Peyer's patch (tissue), 4 donors: ENCODE measurements at regions not wholly inside any gene's neighbourhood (a gene's known extent, or its start where the extent isn't known, plus 50 kb on each side); places are given as distances from the start of the nearest gene placed in this dataset.

Experiments
- DNase-seq, 3 donors: peaks; one replicate each; pipeline ENCODE4 v3.0.0-alpha.2; 2017 to 2019
- H3K27ac ChIP-seq, 4 donors: fragments of 200-600 bp; sonication (generic); one replicate each; pipeline ENCODE4 v1.5.1; 2016 to 2019
- H3K27me3 ChIP-seq, 2 donors: fragments of 200-600 bp; sonication (generic); one replicate each; pipeline ENCODE4 v1.5.1; 2019
- H3K36me3 ChIP-seq, 3 donors: fragments of 200-600 bp; sonication (generic); one replicate each; pipeline ENCODE4 v1.5.1; 2016 to 2019
- H3K4me1 ChIP-seq, 4 donors: fragments of 200-600 bp; sonication (generic); one replicate each; pipeline ENCODE4 v1.5.1; 2016 to 2019
- H3K4me3 ChIP-seq, 4 donors: fragments of 200-600 bp; sonication (generic); 1 replicate in 3 of 4; 2 replicates in 1 of 4; pipeline ENCODE4 v1.5.1; 2016 to 2019; ENCODE audit warnings: mild to moderate bottlenecking in 1 of 4
- H3K9me3 ChIP-seq, 4 donors: fragments of 200-600 bp; sonication (generic); one replicate each; pipeline ENCODE4 v1.5.1; 2016 to 2019; ENCODE audit warnings: mild to moderate bottlenecking in 1 of 4
- POLR2A ChIP-seq, 2 donors: fragments of 450-650 bp; IDR thresholded peaks; one replicate each; pipeline ENCODE4 v1.5.1; 2017; ENCODE audit warnings: antibody characterized with exemption in 2 of 2, mild to moderate bottlenecking in 2 of 2, moderate library complexity in 2 of 2
- TF ChIP-seq, protein P1 (sequence below), 6 experiments: fragments of 450-650 bp in 4 of 6; fragments of 200-600 bp in 2 of 6; sonication (generic) in 1 of 6; IDR thresholded peaks; one replicate each; pipeline ENCODE4 v1.5.1; 2017 to 2019; ENCODE audit warnings: antibody characterized with exemption in 6 of 6, mild to moderate bottlenecking in 3 of 6, moderate library complexity in 1 of 6

DNA sequence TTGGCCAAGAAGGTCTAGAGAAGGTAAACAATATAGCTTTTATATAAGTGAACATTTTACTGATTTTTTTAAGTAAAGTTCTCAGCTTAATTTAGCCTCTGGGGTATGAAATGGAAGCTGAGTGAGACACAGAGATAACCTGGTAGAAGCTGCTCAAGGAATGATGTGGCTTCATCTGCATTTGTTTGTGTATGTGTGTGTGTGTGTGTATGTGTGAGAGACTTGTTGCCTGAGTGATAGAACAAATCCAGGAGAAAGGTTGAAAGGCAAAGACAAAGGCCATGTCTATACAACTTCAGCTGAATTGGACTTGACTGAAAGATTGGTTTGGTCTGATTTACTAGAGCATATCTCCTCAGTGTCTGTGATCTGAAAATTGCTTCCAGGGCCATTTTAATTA lies 63.6 kb downstream of the PCDH7 start:
- TF ChIP-seq, protein P1, sequence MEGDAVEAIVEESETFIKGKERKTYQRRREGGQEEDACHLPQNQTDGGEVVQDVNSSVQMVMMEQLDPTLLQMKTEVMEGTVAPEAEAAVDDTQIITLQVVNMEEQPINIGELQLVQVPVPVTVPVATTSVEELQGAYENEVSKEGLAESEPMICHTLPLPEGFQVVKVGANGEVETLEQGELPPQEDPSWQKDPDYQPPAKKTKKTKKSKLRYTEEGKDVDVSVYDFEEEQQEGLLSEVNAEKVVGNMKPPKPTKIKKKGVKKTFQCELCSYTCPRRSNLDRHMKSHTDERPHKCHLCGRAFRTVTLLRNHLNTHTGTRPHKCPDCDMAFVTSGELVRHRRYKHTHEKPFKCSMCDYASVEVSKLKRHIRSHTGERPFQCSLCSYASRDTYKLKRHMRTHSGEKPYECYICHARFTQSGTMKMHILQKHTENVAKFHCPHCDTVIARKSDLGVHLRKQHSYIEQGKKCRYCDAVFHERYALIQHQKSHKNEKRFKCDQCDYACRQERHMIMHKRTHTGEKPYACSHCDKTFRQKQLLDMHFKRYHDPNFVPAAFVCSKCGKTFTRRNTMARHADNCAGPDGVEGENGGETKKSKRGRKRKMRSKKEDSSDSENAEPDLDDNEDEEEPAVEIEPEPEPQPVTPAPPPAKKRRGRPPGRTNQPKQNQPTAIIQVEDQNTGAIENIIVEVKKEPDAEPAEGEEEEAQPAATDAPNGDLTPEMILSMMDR (IDR thresholded peaks at IDR 0.05): no peak

DNA sequence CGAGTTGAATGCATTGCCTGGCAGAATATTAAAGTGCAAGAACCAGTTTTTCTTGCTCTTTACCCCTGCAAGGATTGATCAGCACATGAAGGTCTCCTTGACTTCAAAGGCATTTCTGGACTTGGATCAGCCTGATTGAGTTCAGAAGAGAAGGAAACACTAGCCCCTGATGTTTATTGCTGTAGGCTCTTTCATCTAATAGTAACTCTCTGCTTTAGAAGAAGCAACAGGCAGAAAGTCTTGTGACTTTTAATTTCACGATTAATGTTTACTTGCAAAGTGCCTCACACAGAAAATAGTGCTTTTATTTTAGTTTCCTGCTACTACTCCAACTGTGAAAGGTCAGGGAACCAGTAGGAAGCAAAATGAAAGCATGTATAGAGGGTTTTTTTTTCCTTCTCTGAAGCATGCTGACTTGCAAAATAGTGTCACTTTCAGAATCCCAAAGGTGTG lies 69.1 kb downstream of the PCDH7 start:
- TF ChIP-seq, protein P1 (IDR thresholded peaks at IDR 0.05): no peak
- TF ChIP-seq POLR2A (IDR thresholded peaks at IDR 0.05): no peak
- Histone ChIP-seq H3K36me3 (no peaks in the 10 kb centered on the region), H3K4me1 (no peaks in the 10 kb centered on the region), H3K27ac (no peak overlapping the region), H3K4me3 (no peak overlapping the region), H3K9me3 (no peaks in the 10 kb centered on the region), H3K27me3 (no peaks in the 10 kb centered on the region)
- DNase-seq: no peak

More for the DNA sequence above, 63.6 kb downstream of the PCDH7 start:
- no peaks in the 10 kb centered on the region for H3K9me3 ChIP-seq
- H3K36me3 ChIP-seq: no peaks in the 10 kb centered on the region
- no peaks in the 10 kb centered on the region for H3K27me3 ChIP-seq
- no peak overlapping the region for H3K4me3 ChIP-seq
- DNase-seq: no peak
- H3K4me1 ChIP-seq: no peaks in the 10 kb centered on the region
- H3K27ac ChIP-seq: no peak overlapping the region

DNA sequence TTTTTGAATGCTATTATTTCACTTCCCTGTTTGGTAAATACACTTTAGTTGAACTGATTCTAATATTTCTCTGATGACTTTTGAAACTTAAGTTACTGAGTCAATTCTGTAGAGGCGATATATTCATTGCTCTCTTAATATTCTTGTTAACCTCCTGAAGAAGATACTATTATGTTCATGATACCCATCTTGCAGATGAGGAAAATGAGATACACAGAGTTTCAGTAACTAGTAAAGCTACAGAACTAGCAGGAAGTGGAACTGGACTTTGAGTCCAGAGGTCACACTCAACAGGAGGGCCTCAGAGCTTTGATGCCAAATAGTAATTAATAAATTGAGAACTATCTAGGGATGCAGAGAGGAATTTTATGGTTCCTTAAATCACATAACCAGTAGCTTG lies 70.0 kb downstream of the PCDH7 start:
- Histone ChIP-seq H3K27me3 (no peaks in the 10 kb centered on the region), H3K9me3 (no peaks in the 10 kb centered on the region), H3K27ac (no peak overlapping the region), H3K4me3 (no peak overlapping the region), H3K4me1 (no peaks in the 10 kb centered on the region), H3K36me3 (no peaks in the 10 kb centered on the region)
- no peak for TF ChIP-seq POLR2A (IDR thresholded peaks at IDR 0.05)
- TF ChIP-seq, protein P1 (IDR thresholded peaks at IDR 0.05): no peak
- no peak for DNase-seq

DNA sequence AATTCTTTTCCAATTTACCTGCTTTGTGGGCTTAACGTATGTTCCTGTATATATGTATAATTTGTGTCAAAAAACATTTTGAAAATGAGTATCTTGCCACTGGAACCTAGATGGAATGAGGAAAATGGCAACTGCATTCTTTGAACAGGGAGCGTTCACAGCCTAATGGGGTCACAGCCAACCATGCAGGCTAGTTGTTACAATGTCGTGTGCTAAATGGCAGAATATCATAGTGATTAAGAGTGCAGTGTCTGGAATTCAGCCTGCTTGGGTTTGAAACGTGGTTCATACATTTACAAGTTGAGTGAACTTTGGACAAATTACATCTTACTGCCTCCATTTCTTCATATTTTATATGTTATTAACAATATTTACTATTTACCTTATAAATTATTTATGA lies 70.8 kb downstream of the PCDH7 start:
- H3K36me3 ChIP-seq: no peaks in the 10 kb centered on the region
- no peaks in the 10 kb centered on the region for H3K9me3 ChIP-seq
- H3K4me1 ChIP-seq: no peaks in the 10 kb centered on the region
- no peaks in the 10 kb centered on the region for H3K27me3 ChIP-seq
- H3K4me3 ChIP-seq: no peak overlapping the region
- H3K27ac ChIP-seq: no peak overlapping the region
- TF ChIP-seq, protein P1 (IDR thresholded peaks at IDR 0.05): no peak
- TF ChIP-seq POLR2A (IDR thresholded peaks at IDR 0.05): no peak
- no peak for DNase-seq

DNA sequence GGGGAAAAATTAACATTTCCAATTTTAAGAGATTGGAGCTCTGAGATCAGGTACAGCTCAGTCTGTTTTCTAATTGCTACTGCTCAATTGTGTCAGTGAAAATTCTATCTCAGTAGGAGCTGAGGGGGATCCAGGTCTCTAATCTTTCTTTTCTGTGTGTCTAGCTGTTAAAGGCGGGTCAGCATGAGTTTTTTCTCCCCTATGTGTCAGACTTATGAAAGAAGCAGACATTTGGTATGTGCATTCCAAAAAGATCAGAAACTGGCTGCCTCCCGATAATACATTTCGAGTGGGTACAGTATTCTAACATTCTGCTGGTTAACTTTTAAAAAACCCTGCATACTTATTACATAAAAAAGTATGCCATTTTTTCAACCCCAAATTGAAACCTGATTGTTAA lies 72.4 kb downstream of the PCDH7 start:
- Histone ChIP-seq H3K4me3 (no peak overlapping the region), H3K27me3 (no peaks in the 10 kb centered on the region), H3K27ac (no peak overlapping the region), H3K4me1 (no peaks in the 10 kb centered on the region), H3K36me3 (no peaks in the 10 kb centered on the region), H3K9me3 (no peaks in the 10 kb centered on the region)
- TF ChIP-seq, protein P1 (IDR thresholded peaks at IDR 0.05): no peak
- TF ChIP-seq POLR2A (IDR thresholded peaks at IDR 0.05): no peak
- no peak for DNase-seq

DNA sequence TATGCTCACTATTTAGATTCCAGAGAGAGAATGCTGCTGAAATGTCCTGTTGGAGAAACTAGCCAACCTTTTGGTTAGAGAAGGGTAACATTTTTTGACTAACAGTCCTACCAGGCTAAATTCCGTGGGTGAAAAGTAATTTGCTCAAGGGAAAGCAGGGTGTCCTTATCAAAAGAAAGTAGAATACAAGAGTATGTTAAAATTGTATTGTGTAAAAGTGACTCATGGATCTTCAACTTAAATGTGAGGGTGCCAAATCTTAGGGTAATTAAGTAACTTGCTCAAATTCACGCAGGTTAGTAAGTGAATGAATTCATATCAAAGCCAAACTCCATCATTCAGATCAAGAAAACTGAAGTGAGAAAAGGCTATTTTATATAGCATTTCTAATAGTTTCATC lies 81.7 kb downstream of the PCDH7 start:
- Histone ChIP-seq H3K4me3 (no peak overlapping the region), H3K27me3 (no peaks in the 10 kb centered on the region), H3K4me1 (no peaks in the 10 kb centered on the region), H3K36me3 (no peaks in the 10 kb centered on the region), H3K9me3 (no peaks in the 10 kb centered on the region), H3K27ac (no peak overlapping the region)
- no peak for DNase-seq
- TF ChIP-seq POLR2A (IDR thresholded peaks at IDR 0.05): no peak
- TF ChIP-seq, protein P1 (IDR thresholded peaks at IDR 0.05): no peak
